ENCODE measurements at regions not wholly inside any gene's neighbourhood (a gene's known extent, or its start where the extent isn't known, plus 50 kb on each side); places are given as distances from the start of the nearest gene placed in this dataset.

GRCh38 chr7:130965515-130965914 is 231.5 kb upstream of the KLF14 start:
- Histone ChIP-seq H2AFZ (ENCODE audit: low read length) (no peak overlapping the region), H3K9ac (ENCODE audit: insufficient read depth, low read length) (no peak overlapping the region), H3K4me2 (ENCODE audit: extremely low read depth, insufficient read depth, low read length) (no peak overlapping the region), H3K79me2 (ENCODE audit: control insufficient read depth, insufficient read depth, low read length) (peaks cover 29% of the 10 kb centered on the region), H3K36me3 (ENCODE audit: control insufficient read depth, insufficient read depth, low read length) (no peaks in the 10 kb centered on the region), H3K9me3 (ENCODE audit: control insufficient read depth, insufficient read depth, low read depth, low read length) (no peaks in the 10 kb centered on the region), H3K4me1 (ENCODE audit: control insufficient read depth, extremely low read depth, insufficient read depth, low read length) (peaks cover 18% of the 10 kb centered on the region), H3K27ac (ENCODE audit: insufficient read depth, low read length) (no peak overlapping the region), H3K27me3 (ENCODE audit: control insufficient read depth, insufficient read depth, low read length) (no peaks in the 10 kb centered on the region), H3K4me3 (replicated peaks in 1 of 4; ENCODE audit: control extremely low read depth in 1 of 4, insufficient read depth in 1 of 4, low read depth in 3 of 4, low read length in 4 of 4) (no peak overlapping the region), H4K20me1 (ENCODE audit: control insufficient read depth, extremely low read depth, insufficient read depth, low read length) (no peaks in the 10 kb centered on the region)
- DNase-seq (ENCODE audit: low read depth in 2 of 2), result no peak
- TF ChIP-seq CTCF (conservative IDR thresholded peaks at IDR 0.05 in 1 of 2, IDR thresholded peaks at IDR 0.05 in 1 of 2; ENCODE audit: low read depth in 1 of 2, low read length in 2 of 2) (no peak), EZH2 (IDR thresholded peaks at IDR 0.05; ENCODE audit: low read length, missing control alignments) (no peak)

- Histone ChIP-seq H3K4me1 (ENCODE audit: control insufficient read depth, extremely low read depth, insufficient read depth, low read length) (peaks cover 12% of the 10 kb centered on the region), H3K27me3 (ENCODE audit: control insufficient read depth, insufficient read depth, low read length) (no peaks in the 10 kb centered on the region), H3K9me3 (ENCODE audit: control insufficient read depth, insufficient read depth, low read depth, low read length) (no peaks in the 10 kb centered on the region), H3K4me3 (replicated peaks in 1 of 4; ENCODE audit: control extremely low read depth in 1 of 4, insufficient read depth in 1 of 4, low read depth in 3 of 4, low read length in 4 of 4) (no peak overlapping the region), H2AFZ (ENCODE audit: low read length) (no peak overlapping the region), H4K20me1 (ENCODE audit: control insufficient read depth, extremely low read depth, insufficient read depth, low read length) (no peaks in the 10 kb centered on the region), H3K4me2 (ENCODE audit: extremely low read depth, insufficient read depth, low read length) (no peak overlapping the region), H3K9ac (ENCODE audit: insufficient read depth, low read length) (no peak overlapping the region), H3K27ac (ENCODE audit: insufficient read depth, low read length) (peak overlapping the region; percentile 1), H3K36me3 (ENCODE audit: control insufficient read depth, insufficient read depth, low read length) (no peaks in the 10 kb centered on the region), H3K79me2 (ENCODE audit: control insufficient read depth, insufficient read depth, low read length) (peaks cover 31% of the 10 kb centered on the region)
- peak in 1 of 2 donors; percentile 90 for DNase-seq (ENCODE audit: low read depth in 2 of 2)
- TF ChIP-seq CTCF (conservative IDR thresholded peaks at IDR 0.05 in 1 of 2, IDR thresholded peaks at IDR 0.05 in 1 of 2; ENCODE audit: low read depth in 1 of 2, low read length in 2 of 2) (no peak), EZH2 (IDR thresholded peaks at IDR 0.05; ENCODE audit: low read length, missing control alignments) (no peak)
Observed at GRCh38 chr7:130966246-130967009, 232.4 kb upstream of the KLF14 start.

GRCh38 chr7:130970196-130970595 is 236.2 kb upstream of the KLF14 start:
- H3K27ac ChIP-seq (ENCODE audit: insufficient read depth, low read length), result no peak overlapping the region
- H3K9ac ChIP-seq (ENCODE audit: insufficient read depth, low read length), result no peak overlapping the region
- H3K36me3 ChIP-seq (ENCODE audit: control insufficient read depth, insufficient read depth, low read length), result no peaks in the 10 kb centered on the region
- H3K4me1 ChIP-seq (ENCODE audit: control insufficient read depth, extremely low read depth, insufficient read depth, low read length), result peaks cover 2% of the 10 kb centered on the region
- TF ChIP-seq CTCF (conservative IDR thresholded peaks at IDR 0.05 in 1 of 2, IDR thresholded peaks at IDR 0.05 in 1 of 2; ENCODE audit: low read depth in 1 of 2, low read length in 2 of 2), result no peak
- TF ChIP-seq EZH2 (IDR thresholded peaks at IDR 0.05; ENCODE audit: low read length, missing control alignments), result no peak
- no peak for DNase-seq (ENCODE audit: low read depth in 2 of 2)
- peaks cover 4% of the 10 kb centered on the region for H3K79me2 ChIP-seq (ENCODE audit: control insufficient read depth, insufficient read depth, low read length)
- H2AFZ ChIP-seq (ENCODE audit: low read length), result no peak overlapping the region
- H3K4me3 ChIP-seq (replicated peaks in 1 of 4; ENCODE audit: control extremely low read depth in 1 of 4, insufficient read depth in 1 of 4, low read depth in 3 of 4, low read length in 4 of 4), result no peak overlapping the region
- H3K9me3 ChIP-seq (ENCODE audit: control insufficient read depth, insufficient read depth, low read depth, low read length), result no peaks in the 10 kb centered on the region
- no peak overlapping the region for H3K4me2 ChIP-seq (ENCODE audit: extremely low read depth, insufficient read depth, low read length)
- H4K20me1 ChIP-seq (ENCODE audit: control insufficient read depth, extremely low read depth, insufficient read depth, low read length), result no peaks in the 10 kb centered on the region
- H3K27me3 ChIP-seq (ENCODE audit: control insufficient read depth, insufficient read depth, low read length), result no peaks in the 10 kb centered on the region
